Superior temporal gyrus (tissue), 1 donor: ENCODE measurements at regions not wholly inside any gene's neighbourhood (a gene's known extent, or its start where the extent isn't known, plus 50 kb on each side); places are given as distances from the start of the nearest gene placed in this dataset.
"Not testable (repeated sequence)": the region's sequence is repeated elsewhere in the genome, so short reads cannot be mapped to it uniquely, and the experiment has no call there.

ENCODE experiments used
- DNase-seq: peaks from one replicate; pipeline ENCODE4 v3.0.0-alpha.2; 2016; ENCODE audit errors: extremely low spot score

GRCh38 chr6:102944475-102944874, 1551.0 kb downstream of the GRIK2 start:
- no peak for DNase-seq

GRCh38 chr6:102942206-102942605, 1548.7 kb downstream of the GRIK2 start:
- DNase-seq: no peak

- DNase-seq: no peak
Measured at GRCh38 chr6:102936959-102937358, 1543.5 kb downstream of the GRIK2 start.

- DNase-seq: no peak
Measured at GRCh38 chr6:102928109-102928508, 1534.6 kb downstream of the GRIK2 start.

GRCh38 chr6:102918161-102918560, 1524.7 kb downstream of the GRIK2 start:
- no peak for DNase-seq

GRCh38 chr6:102911571-102911970, 1518.1 kb downstream of the GRIK2 start:
- no peak for DNase-seq

- DNase-seq: not testable (repeated sequence)
Measured at GRCh38 chr6:102910701-102911139, 1517.2 kb downstream of the GRIK2 start.

GRCh38 chr6:102907181-102907580, 1513.7 kb downstream of the GRIK2 start:
- no peak for DNase-seq

- no peak for DNase-seq
Measured at GRCh38 chr6:102902471-102902870, 1509.0 kb downstream of the GRIK2 start.

- DNase-seq: no peak
Measured at GRCh38 chr6:102895683-102896082, 1502.2 kb downstream of the GRIK2 start.

- no peak for DNase-seq
Measured at GRCh38 chr6:102885165-102885564, 1491.7 kb downstream of the GRIK2 start.

GRCh38 chr6:102853249-102853955, 1459.9 kb downstream of the GRIK2 start:
- no peak for DNase-seq

GRCh38 chr6:102848796-102849195, 1455.3 kb downstream of the GRIK2 start:
- DNase-seq: no peak

- DNase-seq: no peak
Measured at GRCh38 chr6:102848210-102848609, 1454.7 kb downstream of the GRIK2 start.

- DNase-seq: no peak
Measured at GRCh38 chr6:102841060-102841459, 1447.6 kb downstream of the GRIK2 start.

GRCh38 chr6:102832021-102832420, 1438.5 kb downstream of the GRIK2 start:
- no peak for DNase-seq

- no peak for DNase-seq
Measured at GRCh38 chr6:102820098-102820497, 1426.6 kb downstream of the GRIK2 start.

- DNase-seq: no peak
Measured at GRCh38 chr6:102815207-102815606, 1421.7 kb downstream of the GRIK2 start.

GRCh38 chr6:102813489-102814275, 1420.2 kb downstream of the GRIK2 start:
- DNase-seq: no peak

GRCh38 chr6:102812242-102812641, 1418.7 kb downstream of the GRIK2 start:
- DNase-seq: no peak

- not testable (repeated sequence) for DNase-seq
Measured at GRCh38 chr6:102808944-102809505, 1415.5 kb downstream of the GRIK2 start.

- DNase-seq: no peak
Measured at GRCh38 chr6:102799051-102799450, 1405.5 kb downstream of the GRIK2 start.

- no peak for DNase-seq
Measured at GRCh38 chr6:102798636-102799035, 1405.1 kb downstream of the GRIK2 start.
